ENCODE measurements at regions not wholly inside any gene's neighbourhood (a gene's known extent, or its start where the extent isn't known, plus 50 kb on each side); places are given as distances from the start of the nearest gene placed in this dataset.

GRCh38 chr15:62975515-62975914 is 67.0 kb upstream of the TPM1 start:
- TF ChIP-seq CTCF (IDR thresholded peaks at IDR 0.05; ENCODE audit: poor library complexity, severe bottlenecking) (no peak), EZH2 (IDR thresholded peaks at IDR 0.05; ENCODE audit: borderline replicate concordance, insufficient read depth, low read length, poor library complexity, severe bottlenecking) (no peak), POLR2AphosphoS5 (IDR thresholded peaks at IDR 0.05) (no peak), TAF1 (IDR thresholded peaks at IDR 0.05; ENCODE audit: low read depth) (no peak), MXI1 (conservative IDR thresholded peaks at IDR 0.05; ENCODE audit: poor library complexity, severe bottlenecking) (no peak), EP300 (conservative IDR thresholded peaks at IDR 0.05; ENCODE audit: poor library complexity, severe bottlenecking) (no peak), REST (IDR thresholded peaks at IDR 0.05; ENCODE audit: borderline replicate concordance) (no peak), RAD21 (conservative IDR thresholded peaks at IDR 0.05) (no peak)
